SK-N-MC (cell line): ENCODE measurements at regions not wholly inside any gene's neighbourhood (a gene's known extent, or its start where the extent isn't known, plus 50 kb on each side); places are given as distances from the start of the nearest gene placed in this dataset.
A peak's percentile ranks its signal among the peaks of the same experiment; 100 is the strongest.

Experiments used
- DNase-seq: peaks from one replicate; pipeline ENCODE4 v3.0.0-alpha.2; 2011; ENCODE audit warnings: low read depth, low spot score
- H3K27ac ChIP-seq: fragments of 200-600 bp; sonication (generic); 2 replicates; pipeline ENCODE4 v1.5.1; 2016; ENCODE audit warnings: mixed run types
- H3K36me3 ChIP-seq: fragments of 200-600 bp; sonication (generic); 2 replicates; pipeline ENCODE4 v1.6.1; 2017; ENCODE audit warnings: antibody characterized with exemption, low read length, mixed read lengths; ENCODE audit not compliant: insufficient read depth
- H3K4me3 ChIP-seq: fragments of 200-600 bp; sonication (generic); 2 replicates; pipeline ENCODE4 v1.5.1; 2016
- H3K9ac ChIP-seq: fragments of 200-600 bp; sonication (generic); 2 replicates; pipeline ENCODE4 v1.8.0; 2017; ENCODE audit warnings: mixed run types, mixed read lengths; ENCODE audit not compliant: insufficient read length
- H3K9me3 ChIP-seq: fragments of 200-600 bp; sonication (generic); 2 replicates; pipeline ENCODE4 v1.6.1; 2017; ENCODE audit warnings: low read depth, mild to moderate bottlenecking, antibody characterized with exemption, low read length, moderate library complexity, mixed read lengths
- EZH2 ChIP-seq: fragments of 200-600 bp; sonication (generic); IDR thresholded peaks from one replicate; pipeline ENCODE4 v1.6.1; 2017; ENCODE audit warnings: antibody characterized with exemption
- FOXP2 ChIP-seq: optimal IDR thresholded peaks from 2 replicates; pipeline ENCODE3; 2011; ENCODE audit warnings: mild to moderate bottlenecking, moderate library complexity; ENCODE audit not compliant: insufficient read depth; ENCODE audit errors: extremely low read length, control extremely low read depth
- POLR2AphosphoS5 ChIP-seq: IDR thresholded peaks from 2 replicates; pipeline ENCODE4 v1.6.1; 2012; ENCODE audit warnings: mild to moderate bottlenecking, low read depth, low read length, borderline replicate concordance

DNA sequence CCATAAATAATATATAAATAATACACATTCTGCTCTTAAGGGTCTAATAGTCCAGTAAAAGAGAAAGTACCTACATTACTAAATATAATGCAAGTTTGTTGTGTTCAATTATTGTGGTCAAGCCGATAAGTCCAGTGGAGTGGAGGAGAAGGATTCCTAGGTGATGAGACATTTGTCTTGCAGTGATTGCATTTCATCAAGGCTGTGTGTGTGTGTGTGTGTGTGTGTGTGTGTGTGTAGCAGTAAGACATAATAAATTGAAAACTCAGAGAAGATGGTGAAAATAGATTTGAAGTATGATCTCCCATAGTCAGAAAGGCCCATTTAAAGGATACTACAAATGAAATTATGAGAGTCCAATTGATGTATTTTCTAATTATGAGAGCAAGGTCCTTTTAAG lies 192.5 kb upstream of the SEMA3C start:
- H3K27ac ChIP-seq, result peak overlapping the region; percentile 74
- DNase-seq, result no peak
- no peak overlapping the region for H3K9ac ChIP-seq
- H3K9me3 ChIP-seq, result no peaks in the 10 kb centered on the region
- H3K4me3 ChIP-seq, result peak overlapping the region; percentile 68
- H3K36me3 ChIP-seq, result no peaks in the 10 kb centered on the region
- TF ChIP-seq POLR2AphosphoS5 (no peak), FOXP2 (no peak), EZH2 (no peak)

DNA sequence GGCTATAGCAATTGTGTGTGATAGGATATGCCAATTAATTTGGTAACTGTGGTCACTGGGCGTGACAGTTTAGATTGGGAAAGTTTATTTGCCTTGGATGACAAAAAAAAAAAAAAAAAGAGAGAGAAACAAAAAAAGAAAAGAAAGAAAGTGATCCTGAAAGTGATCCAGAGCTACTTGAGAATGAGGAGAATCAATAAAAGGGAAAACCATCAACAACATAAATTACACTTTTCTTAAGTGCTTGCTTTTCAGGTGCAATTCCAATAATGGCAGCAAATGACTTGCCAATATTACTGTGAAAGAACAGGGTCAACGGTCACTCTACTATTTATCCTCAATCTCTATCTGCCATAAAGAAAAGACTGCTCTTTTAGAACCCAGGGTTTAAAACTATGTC lies 191.8 kb upstream of the SEMA3C start:
- no peak for DNase-seq

GRCh38 chr7:81098213-81098612 lies 179.4 kb upstream of the SEMA3C start:
- no peak overlapping the region for H3K4me3 ChIP-seq

More for the DNA sequence above, 191.8 kb upstream of the SEMA3C start:
- Histone ChIP-seq H3K27ac (no peak overlapping the region), H3K9me3 (no peaks in the 10 kb centered on the region), H3K9ac (no peak overlapping the region), H3K4me3 (no peak overlapping the region), H3K36me3 (no peaks in the 10 kb centered on the region)
- TF ChIP-seq EZH2, result no peak
- TF ChIP-seq POLR2AphosphoS5, result no peak
- TF ChIP-seq FOXP2, result no peak

GRCh38 chr7:81094952-81095351 lies 176.1 kb upstream of the SEMA3C start:
- Histone ChIP-seq H3K36me3 (no peaks in the 10 kb centered on the region), H3K9ac (no peak overlapping the region), H3K4me3 (no peak overlapping the region), H3K9me3 (no peaks in the 10 kb centered on the region), H3K27ac (no peak overlapping the region)
- no peak for TF ChIP-seq FOXP2
- DNase-seq, result no peak

More at GRCh38 chr7:81098213-81098612, 179.4 kb upstream of the SEMA3C start:
- H3K36me3 ChIP-seq, result no peaks in the 10 kb centered on the region
- no peak overlapping the region for H3K27ac ChIP-seq
- H3K9ac ChIP-seq, result no peak overlapping the region
- H3K9me3 ChIP-seq, result no peaks in the 10 kb centered on the region
- DNase-seq, result no peak
- TF ChIP-seq POLR2AphosphoS5 (no peak), EZH2 (no peak), FOXP2 (no peak)

GRCh38 chr7:81081616-81082015 lies 162.8 kb upstream of the SEMA3C start:
- no peak overlapping the region for H3K27ac ChIP-seq
- no peak for DNase-seq
- TF ChIP-seq FOXP2 (no peak), EZH2 (no peak), POLR2AphosphoS5 (no peak)

GRCh38 chr7:81080553-81080952 lies 161.7 kb upstream of the SEMA3C start:
- H3K9me3 ChIP-seq, result no peaks in the 10 kb centered on the region
- no peak overlapping the region for H3K27ac ChIP-seq
- no peak for DNase-seq
- no peaks in the 10 kb centered on the region for H3K36me3 ChIP-seq
- H3K9ac ChIP-seq, result no peak overlapping the region
- TF ChIP-seq FOXP2 (no peak), POLR2AphosphoS5 (no peak), EZH2 (no peak)
- H3K4me3 ChIP-seq, result no peak overlapping the region

More at GRCh38 chr7:81081616-81082015, 162.8 kb upstream of the SEMA3C start:
- H3K9me3 ChIP-seq, result no peaks in the 10 kb centered on the region
- H3K36me3 ChIP-seq, result no peaks in the 10 kb centered on the region
- no peak overlapping the region for H3K9ac ChIP-seq
- no peak overlapping the region for H3K4me3 ChIP-seq

DNA sequence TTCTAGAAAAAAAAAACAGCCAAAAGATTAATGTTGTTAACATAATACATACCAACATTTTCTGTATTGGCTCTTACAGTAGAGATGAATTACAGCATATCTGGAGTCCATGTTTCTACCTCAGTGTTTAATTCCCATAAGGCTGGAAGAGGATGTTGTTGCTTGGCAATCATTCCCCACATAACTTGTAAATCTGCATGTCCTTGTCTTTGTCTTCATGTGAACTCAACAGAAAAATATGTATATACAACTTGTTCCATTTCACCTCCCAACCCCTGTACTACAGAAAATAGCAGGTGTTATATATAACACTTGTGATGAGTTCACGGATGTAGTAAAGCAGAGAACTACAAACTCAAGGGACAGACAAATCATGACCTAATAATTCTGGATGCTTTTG lies 160.9 kb upstream of the SEMA3C start:
- TF ChIP-seq EZH2, result no peak
- TF ChIP-seq POLR2AphosphoS5, result no peak
- no peak for TF ChIP-seq FOXP2
- no peak overlapping the region for H3K27ac ChIP-seq
- no peaks in the 10 kb centered on the region for H3K36me3 ChIP-seq
- no peak overlapping the region for H3K9ac ChIP-seq
- H3K4me3 ChIP-seq, result no peak overlapping the region
- no peaks in the 10 kb centered on the region for H3K9me3 ChIP-seq
- no peak for DNase-seq

DNA sequence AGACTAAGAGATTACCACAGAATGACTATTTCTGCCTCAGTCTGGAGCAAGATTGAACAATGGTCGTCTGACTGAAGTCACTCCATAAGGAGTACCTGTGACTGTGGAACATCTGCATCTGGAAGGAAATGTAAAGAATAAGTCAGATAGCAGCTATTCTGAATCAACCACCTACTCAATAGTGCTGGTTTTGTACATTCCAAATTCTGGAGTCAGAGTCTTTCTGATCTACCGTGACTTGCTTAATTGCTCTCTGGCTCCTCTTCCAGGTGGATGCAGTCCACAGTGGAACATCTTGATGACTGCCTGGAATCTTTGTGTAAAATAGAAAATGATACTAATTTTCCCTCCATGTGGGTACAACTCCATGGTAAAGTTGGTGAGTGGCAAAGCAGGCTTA lies 156.3 kb upstream of the SEMA3C start:
- Histone ChIP-seq H3K9me3 (no peaks in the 10 kb centered on the region), H3K9ac (no peak overlapping the region), H3K36me3 (no peaks in the 10 kb centered on the region), H3K4me3 (no peak overlapping the region), H3K27ac (no peak overlapping the region)
- no peak for DNase-seq
- no peak for TF ChIP-seq EZH2
- no peak for TF ChIP-seq POLR2AphosphoS5
- no peak for TF ChIP-seq FOXP2

DNA sequence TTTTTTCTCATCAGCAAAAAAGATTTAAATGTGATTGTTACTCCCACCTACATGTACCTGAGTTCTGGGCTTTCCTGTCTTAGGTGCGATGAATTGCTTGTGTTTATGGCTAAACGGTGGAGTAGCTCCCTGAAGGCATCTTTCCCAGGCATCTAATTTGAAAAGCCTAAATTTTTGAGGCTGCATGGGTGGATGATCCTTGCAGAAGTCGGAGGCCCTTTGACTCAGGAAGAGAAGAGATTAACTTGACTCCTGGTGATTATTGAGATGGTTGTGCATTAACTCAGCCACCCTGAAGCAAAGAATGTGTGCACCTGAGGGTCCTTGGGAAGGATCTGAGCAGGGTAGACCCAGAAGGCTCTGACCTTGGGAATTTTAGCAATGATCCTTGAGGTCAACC lies 155.6 kb upstream of the SEMA3C start:
- no peak overlapping the region for H3K27ac ChIP-seq
- H3K4me3 ChIP-seq, result no peak overlapping the region
- no peak for TF ChIP-seq FOXP2
- TF ChIP-seq POLR2AphosphoS5, result no peak
- no peak for TF ChIP-seq EZH2
- no peak overlapping the region for H3K9ac ChIP-seq
- no peaks in the 10 kb centered on the region for H3K36me3 ChIP-seq
- no peak for DNase-seq
- no peaks in the 10 kb centered on the region for H3K9me3 ChIP-seq
